AG08396 (cell line): ENCODE measurements at regions not wholly inside any gene's neighbourhood (a gene's known extent, or its start where the extent isn't known, plus 50 kb on each side); places are given as distances from the start of the nearest gene placed in this dataset.
"Not testable (repeated sequence)": the region's sequence is repeated elsewhere in the genome, so short reads cannot be mapped to it uniquely, and the experiment has no call there.

Experiments
- DNase-seq: peaks from one replicate; pipeline ENCODE4 v3.0.0; 2012; ENCODE audit warnings: low spot score, mixed read lengths

DNA sequence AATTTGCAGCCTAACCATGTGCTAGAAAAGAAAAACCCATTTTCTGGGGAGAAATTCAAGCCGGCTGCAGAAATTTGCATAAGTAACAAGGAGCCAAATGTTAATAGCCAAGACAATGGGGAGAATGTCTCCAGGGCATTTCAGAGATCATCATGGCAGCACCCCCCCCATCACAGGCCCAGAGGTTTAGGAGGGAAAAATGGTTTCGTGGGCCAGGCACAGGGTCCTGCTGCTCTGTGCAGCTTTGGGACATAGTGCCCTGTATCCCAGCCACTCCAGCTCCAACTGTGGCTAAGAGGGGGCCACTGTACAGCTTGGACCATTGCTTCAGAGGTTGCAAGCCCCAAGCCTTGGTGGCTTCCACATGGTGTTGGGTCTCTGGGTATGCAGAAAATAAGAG lies 620.0 kb downstream of the PSAT1 start:
- DNase-seq = not testable (repeated sequence)

- no peak for DNase-seq
Observed at GRCh38 chr9:78918976-78919375, 622.1 kb downstream of the PSAT1 start.

GRCh38 chr9:78919701-78920100 lies 622.8 kb downstream of the PSAT1 start:
- DNase-seq = no peak

DNA sequence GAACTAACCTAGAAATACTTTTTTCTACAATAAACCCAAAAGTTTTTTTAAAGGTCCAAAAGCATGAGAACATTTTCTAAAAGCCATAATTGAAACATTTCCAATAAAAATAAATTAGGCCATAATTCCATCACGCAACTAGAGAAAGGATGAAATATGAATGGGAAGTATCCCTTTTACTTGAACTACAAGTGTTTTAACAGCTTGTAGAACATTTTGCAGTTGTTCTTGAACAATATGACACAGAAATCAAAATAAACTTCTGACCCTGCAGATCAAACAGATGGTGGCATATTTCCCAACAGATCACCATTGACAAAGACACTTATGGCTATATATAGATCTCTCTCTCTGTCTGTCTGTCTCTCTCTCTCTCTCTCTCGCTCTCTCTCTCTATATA lies 624.4 kb downstream of the PSAT1 start:
- no peak for DNase-seq

DNA sequence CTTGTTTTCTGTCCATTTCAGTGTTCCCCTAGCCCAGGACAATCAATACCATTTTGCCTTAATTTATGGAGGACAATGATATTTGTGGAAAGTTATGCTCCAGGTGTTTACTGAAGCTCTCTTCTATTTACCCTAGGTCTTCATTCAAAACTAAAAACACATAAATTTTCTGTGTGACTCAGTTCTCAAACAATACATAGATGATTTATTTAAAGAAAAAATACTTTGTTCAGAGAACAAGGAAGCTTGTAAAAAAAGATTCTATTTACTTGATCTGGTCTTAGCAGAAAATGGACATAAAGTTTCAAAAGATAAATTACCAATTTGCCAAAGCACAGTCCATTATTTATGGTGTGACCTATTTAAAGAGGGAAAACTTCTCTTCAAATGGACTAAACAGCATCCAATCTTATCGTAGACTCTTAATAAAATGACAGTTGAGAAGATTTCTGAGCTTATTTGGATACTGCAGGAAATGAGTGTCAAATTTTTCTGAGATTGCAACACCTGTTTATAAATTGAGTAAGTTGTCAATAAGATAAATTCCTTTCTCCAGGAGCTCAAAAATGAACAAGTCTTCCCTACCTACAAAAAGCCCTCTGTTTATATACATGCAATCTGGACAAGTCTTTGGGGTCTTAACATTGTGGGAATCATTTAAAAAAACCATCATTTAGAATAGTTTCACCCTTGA lies 627.2 kb downstream of the PSAT1 start:
- no peak for DNase-seq

DNA sequence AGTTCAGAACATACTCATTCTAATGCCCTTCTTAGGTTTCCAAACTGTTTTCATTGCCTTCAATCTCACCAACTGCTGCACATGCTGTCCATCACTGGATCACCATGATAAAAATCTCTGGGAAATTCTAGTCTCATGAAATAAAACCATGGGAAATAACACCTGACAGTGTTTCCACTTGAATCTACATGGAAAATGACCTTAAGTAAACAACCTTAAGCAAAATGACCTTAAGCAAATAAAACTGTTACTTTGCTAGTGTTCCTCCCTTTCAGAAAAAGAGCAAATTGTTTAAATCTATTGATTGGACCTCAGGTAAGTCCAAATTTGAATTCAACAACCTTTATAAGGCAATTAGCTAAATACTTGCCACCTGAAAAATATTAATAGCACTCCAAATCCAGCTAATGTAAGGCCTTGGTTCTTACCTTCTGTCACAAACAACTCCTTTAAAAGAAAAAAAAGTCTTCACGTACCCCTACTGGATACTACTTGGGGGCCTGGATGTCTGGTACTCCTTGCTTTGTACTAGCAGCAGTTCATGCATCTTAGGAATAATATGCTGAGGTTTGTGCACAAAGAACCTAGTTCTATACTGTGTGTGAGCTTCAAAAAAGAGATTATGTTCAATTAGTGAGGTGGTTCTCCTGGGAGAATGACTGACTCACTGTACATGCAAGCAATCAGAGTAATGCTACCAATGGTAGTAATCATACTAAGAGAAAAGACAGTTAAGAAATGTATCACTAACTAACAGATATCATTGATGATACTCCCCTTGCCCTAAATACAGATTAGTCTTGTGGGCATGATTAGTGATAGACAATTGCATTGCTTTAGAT lies 630.4 kb downstream of the PSAT1 start:
- DNase-seq = no peak

DNA sequence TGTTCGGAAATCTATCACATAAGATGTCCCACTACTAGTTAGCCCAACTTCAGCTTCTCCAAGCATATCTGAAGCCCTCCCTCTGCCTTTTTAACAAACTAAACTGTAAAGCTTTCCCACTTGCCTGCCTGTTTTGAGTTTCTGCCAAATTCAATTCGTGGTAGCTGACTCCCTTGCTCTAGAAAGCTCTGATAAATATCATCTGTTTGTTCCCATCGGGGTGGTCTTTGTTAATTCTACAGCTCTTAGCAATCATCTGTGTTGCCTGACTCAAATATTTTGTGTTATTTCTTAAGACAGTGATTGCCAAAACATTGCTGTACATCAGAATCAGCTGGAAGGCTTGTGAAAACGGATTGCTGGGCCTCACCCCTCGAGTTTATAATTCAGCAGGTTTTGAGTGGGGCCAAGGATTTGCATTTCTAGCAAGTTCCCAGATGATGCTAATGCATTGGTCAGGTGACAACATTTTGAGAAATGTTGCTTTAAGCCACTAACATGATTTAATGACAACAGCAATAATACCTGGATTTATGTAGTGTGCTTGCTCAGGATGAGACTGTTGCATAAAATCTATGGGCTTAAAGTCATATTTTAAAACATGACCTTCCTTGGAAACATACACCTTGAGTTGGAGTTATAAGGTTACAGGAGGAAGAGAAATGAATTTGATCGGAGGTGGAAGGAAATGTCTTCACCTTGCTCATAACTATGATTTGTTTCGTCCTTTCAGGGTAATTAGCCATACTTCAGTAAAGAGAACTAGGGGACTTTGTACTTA lies 631.9 kb downstream of the PSAT1 start:
- no peak for DNase-seq

GRCh38 chr9:78930281-78930680 lies 633.4 kb downstream of the PSAT1 start:
- DNase-seq = no peak

- DNase-seq = peak; percentile 5
Observed at GRCh38 chr9:78932849-78933627, 636.1 kb downstream of the PSAT1 start.

GRCh38 chr9:78934880-78935279 lies 636.9 kb upstream of the TLE4 start:
- DNase-seq = no peak

GRCh38 chr9:78938821-78939220 lies 632.9 kb upstream of the TLE4 start:
- DNase-seq = no peak

GRCh38 chr9:78939311-78940065 lies 632.3 kb upstream of the TLE4 start:
- DNase-seq = no peak

GRCh38 chr9:78940121-78940855 lies 631.5 kb upstream of the TLE4 start:
- no peak for DNase-seq

DNA sequence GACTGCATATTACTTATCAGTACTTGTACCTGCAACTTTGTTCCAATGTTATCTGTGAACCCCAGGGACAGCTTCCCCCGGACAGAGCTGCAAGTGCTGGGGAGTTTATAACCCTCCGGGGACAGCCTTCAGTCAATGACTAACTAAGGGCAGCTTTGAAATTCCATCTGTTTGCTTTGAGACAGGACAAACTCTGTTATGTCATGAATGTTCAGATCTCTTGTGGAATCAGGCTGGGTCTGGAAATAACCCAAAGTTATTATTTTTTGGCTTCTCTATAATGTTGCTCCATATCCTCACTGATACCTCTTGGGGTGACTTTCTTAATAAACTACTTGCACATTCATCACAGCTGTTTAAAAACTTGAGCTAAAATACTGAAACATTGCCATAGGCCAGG lies 617.5 kb upstream of the TLE4 start:
- DNase-seq = no peak

- no peak for DNase-seq
Observed at GRCh38 chr9:78958892-78959291, 612.9 kb upstream of the TLE4 start.

DNA sequence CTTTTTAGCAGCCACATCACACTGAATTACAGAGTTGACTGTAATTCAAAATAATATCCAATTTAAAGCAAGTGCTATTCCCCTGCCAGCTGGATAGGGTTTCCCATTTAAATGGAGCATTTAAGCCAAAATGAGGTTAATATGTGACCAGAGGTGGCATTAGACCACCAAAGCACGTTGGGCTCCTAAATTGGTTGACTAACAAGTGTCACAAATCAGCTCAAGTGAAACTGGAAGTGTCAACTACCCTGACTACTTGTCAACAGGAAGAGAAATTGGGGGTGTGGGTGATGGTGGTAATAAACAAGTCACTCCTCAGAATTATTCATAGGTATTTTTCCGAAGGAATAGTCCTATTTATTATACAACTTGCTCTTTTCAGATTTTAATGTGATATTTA lies 609.6 kb upstream of the TLE4 start:
- no peak for DNase-seq

- no peak for DNase-seq
Observed at GRCh38 chr9:78963911-78964310, 607.9 kb upstream of the TLE4 start.

- no peak for DNase-seq
Observed at GRCh38 chr9:78967596-78968217, 604.1 kb upstream of the TLE4 start.

GRCh38 chr9:78970375-78970774 lies 601.4 kb upstream of the TLE4 start:
- no peak for DNase-seq

- no peak for DNase-seq
Observed at GRCh38 chr9:78971540-78971939, 600.2 kb upstream of the TLE4 start.
